GM12878 (cell line): ENCODE measurements at regions not wholly inside any gene's neighbourhood (a gene's known extent, or its start where the extent isn't known, plus 50 kb on each side); places are given as distances from the start of the nearest gene placed in this dataset.
A peak's percentile ranks its signal among the peaks of the same experiment; 100 is the strongest.

Experiments used
- ATAC-seq: fragments of 200-7000 bp; cut with Tn5 transposase; 3 replicates; pipeline ENCODE4 v1.9.1; 2020; ENCODE audit warnings: mild to moderate bottlenecking, moderate library complexity
- BruUV-seq: library from RNA; stranded (reverse); fragments of 400-500 nt; replicated peaks from 2 replicates; lab custom pipeline; 2021; lab: Mats Ljungman, UMichigan
- CTCF ChIA-PET: fragments of 300-600 bp; sonication (Branson Sonifier 250); formaldehyde crosslinking; extraction: SDS; loops from one replicate; lab custom pipeline; 2021; ENCODE audit warnings: inconsistent platforms; lab: Yijun Ruan, JAX
- POLR2A ChIA-PET: fragments of 350-600 bp; formaldehyde crosslinking; extraction: SDS; loops from one replicate; lab custom pipeline; 2021; ENCODE audit warnings: inconsistent platforms; lab: Charles Lee
- RAD21 ChIA-PET: fragments of 300-600 bp; sonication (Branson Sonifier 250); formaldehyde crosslinking; loops from one replicate; lab custom pipeline; 2023; ENCODE audit warnings: antibody characterized with exemption; ENCODE audit not compliant: unreplicated experiment; lab: Charles Lee
- SMC1A ChIA-PET: fragments of 300-600 bp; sonication (Branson Sonifier 250); formaldehyde crosslinking; loops from one replicate; lab custom pipeline; 2023; ENCODE audit not compliant: unreplicated experiment, uncharacterized antibody; lab: Charles Lee
- DNase-seq: peaks from one replicate; pipeline ENCODE4 v3.0.0-alpha.2; 2011; ENCODE audit warnings: low read depth, low spot score
- FAIRE-seq: peaks from 3 replicates; lab custom pipeline; 2011; peaks lifted over from hg19 to GRCh38; lab: Jason Lieb, UNC
- H2AFZ ChIP-seq: 2 replicates; pipeline ENCODE4 v1.6.0; 2011; ENCODE audit warnings: low read depth, low read length, control low read depth; ENCODE audit not compliant: control insufficient read depth
- H3K27ac ChIP-seq: 2 replicates; pipeline ENCODE4 v1.5.1; 2011; ENCODE audit warnings: control low read depth; ENCODE audit not compliant: control insufficient read depth, insufficient read depth
- H3K27me3 ChIP-seq, 2 experiments: replicated peaks in 1 of 2; 2 replicates each; pipeline versions ENCODE4 v1.6.0 to v1.6.1; 2011; ENCODE audit warnings: low read length in 1 of 2; ENCODE audit not compliant: control insufficient read depth in 2 of 2, insufficient read depth in 2 of 2
- H3K36me3 ChIP-seq, 2 experiments: 2 replicates each; pipeline ENCODE4 v1.5.1; 2011; ENCODE audit warnings: low read length in 1 of 2; ENCODE audit not compliant: control insufficient read depth in 2 of 2, insufficient read depth in 2 of 2
- H3K4me1 ChIP-seq: 2 replicates; pipeline ENCODE4 v1.6.1; 2011; ENCODE audit warnings: mild to moderate bottlenecking, low read length, moderate library complexity, mixed read lengths; ENCODE audit not compliant: control insufficient read depth, insufficient read depth
- H3K4me2 ChIP-seq: 2 replicates; pipeline ENCODE4 v1.6.0; 2011; ENCODE audit warnings: control low read depth; ENCODE audit not compliant: control insufficient read depth, insufficient read depth
- H3K4me3 ChIP-seq: fragments of 200-600 bp; sonication (generic); 2 replicates; pipeline ENCODE4 v1.5.1; 2016
- H3K79me2 ChIP-seq: 2 replicates; pipeline ENCODE4 v1.6.0; 2011; ENCODE audit warnings: low read length; ENCODE audit not compliant: control insufficient read depth, insufficient read depth
- H3K9ac ChIP-seq: 2 replicates; pipeline ENCODE4 v1.8.0; 2011; ENCODE audit warnings: low read length, control low read depth, mixed read lengths; ENCODE audit not compliant: control insufficient read depth, insufficient read depth
- H3K9me3 ChIP-seq: replicated peaks from 3 replicates; pipeline ENCODE4 v1.5.1; 2011; ENCODE audit warnings: mild to moderate bottlenecking, low read length; ENCODE audit not compliant: control insufficient read depth, insufficient read depth
- H4K20me1 ChIP-seq: 2 replicates; pipeline ENCODE4 v1.6.0; 2011; ENCODE audit not compliant: control insufficient read depth, insufficient read depth
- ATF7 ChIP-seq: fragments of 450-650 bp; IDR thresholded peaks from 2 replicates; pipeline ENCODE4 v1.6.1; 2016; ENCODE audit warnings: low read depth, mild to moderate bottlenecking
- GABPA ChIP-seq: IDR thresholded peaks from 2 replicates; pipeline ENCODE4 v1.6.1; 2014; ENCODE audit warnings: antibody characterized with exemption, low read depth, mild to moderate bottlenecking, inconsistent platforms
- TBL1XR1 ChIP-seq: IDR thresholded peaks from 2 replicates; pipeline ENCODE4 v1.6.1; 2012; ENCODE audit warnings: low read depth, low read length, improper control_type of control experiment
- ZNF207 ChIP-seq: fragments of 450-650 bp; IDR thresholded peaks from 2 replicates; pipeline ENCODE4 v1.6.1; 2014; ENCODE audit warnings: antibody characterized with exemption, mild to moderate bottlenecking, borderline replicate concordance
- WGBS: methylation state at CpG from one replicate; pipeline ENCODE4 v1.1.6; 2016; ENCODE audit warnings: low lambda C conversion rate; ENCODE audit not compliant: insufficient replicate concordance, insufficient coverage; ENCODE audit errors: missing lambda C conversion rate; 5-methylcytosine and 5-hydroxymethylcytosine counted together
- in situ Hi-C: fragments of 300-500 bp; cut with MboI; formaldehyde crosslinking; loops from 9 replicates; pipeline ENCODE4 v1.14.3; 2018; ENCODE audit warnings: mixed read lengths
- intact Hi-C: fragments of 100-400 bp; cut with micrococcal nuclease; formaldehyde crosslinking; loops from one replicate; pipeline ENCODE4 v1.14.2; 2022; ENCODE audit not compliant: unreplicated experiment

- in situ Hi-C loops: no loop called here
- FAIRE-seq: no peak
Measured at GRCh38 chr2:7627583-7627982, 710.4 kb downstream of the RNF144A start.

GRCh38 chr2:7632420-7632819, 715.2 kb downstream of the RNF144A start:
- CTCF ChIA-PET: interaction anchor here (1.3 kb wide), 1 partner anchor 8 kb away, joined by 3 read pairs; no protein-coding TSS in a partner anchor
- H3K79me2 ChIP-seq: no peaks in the 10 kb centered on the region
- peaks cover 0 to 2% of the 10 kb centered on the region in 2 experiments; a peak in 1 of 4 replicates for H3K27me3 ChIP-seq
- H3K4me2 ChIP-seq: no peak overlapping the region
- H3K9me3 ChIP-seq: no peaks in the 10 kb centered on the region; the same call in 2 of the 3 replicates
- H3K36me3 ChIP-seq: no peaks in the 10 kb centered on the region
- no peak overlapping the region for H3K27ac ChIP-seq
- POLR2A ChIA-PET: no interaction called here
- intact Hi-C loops (no loop called here), in situ Hi-C loops (no loop called here)
- H3K4me3 ChIP-seq: no peak overlapping the region
- DNase-seq: no peak
- RAD21 ChIA-PET: no interaction called here
- no peak overlapping the region for H3K9ac ChIP-seq
- H3K4me1 ChIP-seq: no peaks in the 10 kb centered on the region
- no peaks in the 10 kb centered on the region for H4K20me1 ChIP-seq
- TF ChIP-seq ATF7 (0 out of 2 replicates have a peak, but pooled peaks have one; percentile 13), ZNF207 (no peak)
- FAIRE-seq: no peak
- no peak for ATAC-seq
- BruUV-seq: no TSS peak
- SMC1A ChIA-PET: interaction anchor here (0.8 to 2.0 kb wide), 2 partner anchors 11 to 123 kb away, joined by 5 to 6 read pairs; no protein-coding TSS in a partner anchor
- no peak overlapping the region for H2AFZ ChIP-seq
- 24% methylated on average over 4 of the region's 4 CpGs for WGBS

More at GRCh38 chr2:7627583-7627982, 710.4 kb downstream of the RNF144A start:
- H3K9ac ChIP-seq: no peak overlapping the region
- H3K4me2 ChIP-seq: no peak overlapping the region
- ChIA-PET RAD21 (no interaction called here), CTCF (no interaction called here)
- H3K4me1 ChIP-seq: peaks cover 13% of the 10 kb centered on the region
- no peaks in the 10 kb centered on the region; the same call in 2 of the 3 replicates for H3K9me3 ChIP-seq
- H3K36me3 ChIP-seq: no peaks in the 10 kb centered on the region
- H4K20me1 ChIP-seq: no peaks in the 10 kb centered on the region
- intact Hi-C loops: no loop called here
- no TSS peak for BruUV-seq
- H3K27me3 ChIP-seq: no peaks in the 10 kb centered on the region; a peak in 1 of 4 replicates
- H3K27ac ChIP-seq: no peak overlapping the region
- TF ChIP-seq TBL1XR1: no peak
- no peak for TF ChIP-seq GABPA
- TF ChIP-seq, all 136 proteins: peak for 0
- no peaks in the 10 kb centered on the region for H3K79me2 ChIP-seq
- no peak overlapping the region for H2AFZ ChIP-seq
- ATAC-seq (no peak), DNase-seq (no peak)
- 11% methylated on average over 3 of the region's 3 CpGs for WGBS
- ChIA-PET POLR2A (no interaction called here), SMC1A (interaction anchor here (0.7 kb wide), 1 partner anchor 116 kb away, joined by 3 read pairs; no protein-coding TSS in a partner anchor)
- no peak overlapping the region for H3K4me3 ChIP-seq
